SKM-1 (cell line): ENCODE measurements at regions not wholly inside any gene's neighbourhood (a gene's known extent, or its start where the extent isn't known, plus 50 kb on each side); places are given as distances from the start of the nearest gene placed in this dataset.
"Not testable (repeated sequence)": the region's sequence is repeated elsewhere in the genome, so short reads cannot be mapped to it uniquely, and the experiment has no call there.

Experiments
- DNase-seq: peaks from one replicate; lab custom pipeline; 2025; ENCODE audit not compliant: unreplicated experiment; lab: John Stamatoyannopoulos, UW

- no peak for DNase-seq
These were observed 362.4 kb upstream of the PKN2 start for GRCh38 chr1:88321706-88322105.

GRCh38 chr1:88324899-88325298 is 359.2 kb upstream of the PKN2 start:
- no peak for DNase-seq

GRCh38 chr1:88327391-88328267 is 356.4 kb upstream of the PKN2 start:
- no peak for DNase-seq

GRCh38 chr1:88330201-88330600 is 353.9 kb upstream of the PKN2 start:
- no peak for DNase-seq

GRCh38 chr1:88333086-88333695 is 350.9 kb upstream of the PKN2 start:
- no peak for DNase-seq

GRCh38 chr1:88341447-88341846 is 342.6 kb upstream of the PKN2 start:
- DNase-seq, result no peak

- DNase-seq, result not testable (repeated sequence)
These were observed 342.0 kb upstream of the PKN2 start for GRCh38 chr1:88342081-88342480.

GRCh38 chr1:88350648-88351047 is 333.4 kb upstream of the PKN2 start:
- DNase-seq, result no peak

- no peak for DNase-seq
These were observed 332.1 kb upstream of the PKN2 start for GRCh38 chr1:88351960-88352359.

GRCh38 chr1:88354256-88354655 is 329.8 kb upstream of the PKN2 start:
- DNase-seq, result no peak

GRCh38 chr1:88357729-88358128 is 326.3 kb upstream of the PKN2 start:
- no peak for DNase-seq

- no peak for DNase-seq
These were observed 312.5 kb upstream of the PKN2 start for GRCh38 chr1:88371436-88372023.

- no peak for DNase-seq
These were observed 308.1 kb upstream of the PKN2 start for GRCh38 chr1:88375977-88376376.

- DNase-seq, result no peak
These were observed 307.7 kb upstream of the PKN2 start for GRCh38 chr1:88376421-88376820.

GRCh38 chr1:88378560-88378959 is 305.5 kb upstream of the PKN2 start:
- no peak for DNase-seq

GRCh38 chr1:88394958-88395357 is 289.1 kb upstream of the PKN2 start:
- DNase-seq, result no peak

GRCh38 chr1:88398338-88398737 is 285.7 kb upstream of the PKN2 start:
- no peak for DNase-seq

- DNase-seq, result no peak
These were observed 284.4 kb upstream of the PKN2 start for GRCh38 chr1:88399690-88400089.

- no peak for DNase-seq
These were observed 282.8 kb upstream of the PKN2 start for GRCh38 chr1:88401313-88401712.

GRCh38 chr1:88404582-88404981 is 279.5 kb upstream of the PKN2 start:
- DNase-seq, result no peak

GRCh38 chr1:88407248-88407647 is 276.8 kb upstream of the PKN2 start:
- no peak for DNase-seq

- no peak for DNase-seq
These were observed 262.1 kb upstream of the PKN2 start for GRCh38 chr1:88421997-88422396.
